ENCODE measurements at regions not wholly inside any gene's neighbourhood (a gene's known extent, or its start where the extent isn't known, plus 50 kb on each side); places are given as distances from the start of the nearest gene placed in this dataset.
"Not testable (repeated sequence)": the region's sequence is repeated elsewhere in the genome, so short reads cannot be mapped to it uniquely, and the experiment has no call there.

- TF ChIP-seq CTCF (IDR thresholded peaks at IDR 0.05) = no peak
- H3K27ac ChIP-seq = no peak overlapping the region
- ATAC-seq = no peak
Observed at GRCh38 chr16:85449885-85450245, 163.3 kb upstream of the GSE1 start.

GRCh38 chr16:85451142-85451541 is 162.0 kb upstream of the GSE1 start:
- H3K36me3 ChIP-seq; DNase-seq; H3K4me3 ChIP-seq; intact Hi-C loops (cut with DNase I); ATAC-seq; H3K27ac ChIP-seq; H3K9me3 ChIP-seq; H3K27me3 ChIP-seq (ENCODE audit: low read depth): not testable (repeated sequence)
- H3K4me1 ChIP-seq = peaks cover 24% of the 10 kb centered on the region

More at GRCh38 chr16:85449885-85450245, 163.3 kb upstream of the GSE1 start:
- H3K4me1 ChIP-seq = peaks cover 32% of the 10 kb centered on the region
- DNase-seq = no peak
- H3K36me3 ChIP-seq = no peaks in the 10 kb centered on the region
- no peak overlapping the region for H3K4me3 ChIP-seq
- peaks cover 5% of the 10 kb centered on the region for H3K27me3 ChIP-seq (ENCODE audit: low read depth)
- no peaks in the 10 kb centered on the region for H3K9me3 ChIP-seq
- intact Hi-C loops (cut with DNase I) = no loop called here

GRCh38 chr16:85451641-85452363 is 161.3 kb upstream of the GSE1 start:
- intact Hi-C loops (cut with DNase I) = no loop called here
- no peak for TF ChIP-seq CTCF (IDR thresholded peaks at IDR 0.05)
- H3K27ac ChIP-seq = no peak overlapping the region
- H3K4me3 ChIP-seq = no peak overlapping the region
- H3K27me3 ChIP-seq (ENCODE audit: low read depth) = peaks cover 5% of the 10 kb centered on the region
- peaks cover 24% of the 10 kb centered on the region for H3K4me1 ChIP-seq
- ATAC-seq (no peak), DNase-seq (no peak)
- no peaks in the 10 kb centered on the region for H3K36me3 ChIP-seq
- H3K9me3 ChIP-seq = no peaks in the 10 kb centered on the region

GRCh38 chr16:85452364-85453193 is 160.5 kb upstream of the GSE1 start:
- Histone ChIP-seq H3K4me1 (peaks cover 24% of the 10 kb centered on the region), H3K27ac (no peak overlapping the region), H3K4me3 (no peak overlapping the region), H3K27me3 (ENCODE audit: low read depth) (peaks cover 5% of the 10 kb centered on the region), H3K9me3 (no peaks in the 10 kb centered on the region), H3K36me3 (no peaks in the 10 kb centered on the region)
- intact Hi-C loops (cut with DNase I) = no loop called here
- ATAC-seq (no peak), DNase-seq (no peak)
- no peak for TF ChIP-seq CTCF (IDR thresholded peaks at IDR 0.05)

GRCh38 chr16:85453194-85453678 is 159.9 kb upstream of the GSE1 start:
- Histone ChIP-seq H3K4me3 (no peak overlapping the region), H3K4me1 (peaks cover 21% of the 10 kb centered on the region), H3K27me3 (ENCODE audit: low read depth) (peaks cover 5% of the 10 kb centered on the region), H3K36me3 (no peaks in the 10 kb centered on the region), H3K27ac (no peak overlapping the region), H3K9me3 (no peaks in the 10 kb centered on the region)
- no peak for TF ChIP-seq CTCF (IDR thresholded peaks at IDR 0.05)
- DNase-seq (no peak), ATAC-seq (peak in 1 of 2 donors; percentile 17)
- intact Hi-C loops (cut with DNase I) = no loop called here

GRCh38 chr16:85453703-85454102 is 159.4 kb upstream of the GSE1 start:
- Histone ChIP-seq H3K36me3 (no peaks in the 10 kb centered on the region), H3K4me1 (peaks cover 16% of the 10 kb centered on the region)

More at GRCh38 chr16:85453703-85454102, 159.4 kb upstream of the GSE1 start:
- intact Hi-C loops (cut with DNase I) = no loop called here
- TF ChIP-seq CTCF (IDR thresholded peaks at IDR 0.05) = no peak
- Histone ChIP-seq H3K4me3 (no peak overlapping the region), H3K27me3 (ENCODE audit: low read depth) (peaks cover 2% of the 10 kb centered on the region), H3K9me3 (no peaks in the 10 kb centered on the region), H3K27ac (no peak overlapping the region)
- no peak for ATAC-seq
- no peak for DNase-seq

Measured in lower lobe of right lung (tissue), 2 donors.